SU-DHL-6 (cell line): ENCODE measurements at regions not wholly inside any gene's neighbourhood (a gene's known extent, or its start where the extent isn't known, plus 50 kb on each side); places are given as distances from the start of the nearest gene placed in this dataset.

ENCODE experiments used
- H2AFZ ChIP-seq: fragments of 200-600 bp; sonication (generic); 2 replicates; pipeline ENCODE4 v1.6.1; 2014; ENCODE audit warnings: low read depth, mild to moderate bottlenecking, moderate library complexity, mixed read lengths, antibody characterized with exemption, low read length; ENCODE audit not compliant: severe bottlenecking
- H3F3A ChIP-seq: fragments of 200-600 bp; shearing (Covaris generic); 2 replicates; pipeline ENCODE4 v1.6.0; 2016; ENCODE audit warnings: antibody characterized with exemption, mild to moderate bottlenecking; ENCODE audit not compliant: insufficient read depth
- H3K27ac ChIP-seq: fragments of 200-600 bp; sonication (generic); 2 replicates; pipeline ENCODE4 v1.5.1; 2016; ENCODE audit warnings: low read depth, mild to moderate bottlenecking, low read length, moderate library complexity, mixed read lengths
- H3K27me3 ChIP-seq: fragments of 200-600 bp; sonication (generic), shearing (Covaris generic); 2 replicates; pipeline ENCODE4 v1.6.0; 2014; ENCODE audit warnings: mild to moderate bottlenecking, low read length
- H3K36me3 ChIP-seq: fragments of 200-600 bp; sonication (generic); 2 replicates; pipeline ENCODE4 v1.6.1; 2014; ENCODE audit warnings: mild to moderate bottlenecking, low read length, mixed read lengths
- H3K4me2 ChIP-seq: fragments of 300-600, 200-600 bp; shearing (Covaris generic), sonication (generic); 2 replicates; pipeline ENCODE4 v1.6.0; 2014; ENCODE audit warnings: low read length, low read depth, mild to moderate bottlenecking; ENCODE audit not compliant: poor library complexity, severe bottlenecking
- H3K4me3 ChIP-seq: fragments of 200-600 bp; sonication (generic); 2 replicates; pipeline ENCODE4 v1.5.1; 2014; ENCODE audit warnings: antibody characterized with exemption, low read length, mild to moderate bottlenecking, mixed read lengths; ENCODE audit not compliant: insufficient read depth, poor library complexity, severe bottlenecking
- H3K79me2 ChIP-seq: fragments of 200-600 bp; sonication (generic); 2 replicates; pipeline ENCODE4 v1.6.1; 2014; ENCODE audit warnings: mild to moderate bottlenecking, low read length, moderate library complexity; ENCODE audit not compliant: insufficient read depth
- H3K9ac ChIP-seq: fragments of 200-600 bp; sonication (generic); 2 replicates; pipeline ENCODE4 v1.7.0; 2014; ENCODE audit warnings: mild to moderate bottlenecking, low read length
- H3K9me2 ChIP-seq: fragments of 200-600 bp; sonication (generic); replicated peaks from 2 replicates; pipeline ENCODE4 v1.6.1; 2014; ENCODE audit warnings: low read length; ENCODE audit not compliant: insufficient read depth
- H3K9me3 ChIP-seq: fragments of 200-600 bp; sonication (generic); 2 replicates; pipeline ENCODE4 v1.6.1; 2014; ENCODE audit warnings: low read length, mixed read lengths; ENCODE audit not compliant: insufficient read depth
- H4K20me1 ChIP-seq: fragments of 200-600 bp; sonication (generic); 2 replicates; pipeline ENCODE4 v1.6.1; 2014; ENCODE audit warnings: low read depth, mild to moderate bottlenecking, antibody characterized with exemption, low read length, moderate library complexity, mixed read lengths
- CTCF ChIP-seq: fragments of 200-600 bp; sonication (generic); IDR thresholded peaks from one replicate; pipeline ENCODE4 v1.5.1; 2017; ENCODE audit warnings: antibody characterized with exemption, mild to moderate bottlenecking, low read length, moderate library complexity; ENCODE audit not compliant: insufficient read depth, poor library complexity, severe bottlenecking
- EZH2phosphoT487 ChIP-seq: fragments of 200-600 bp; sonication (generic), shearing (Covaris generic); conservative IDR thresholded peaks from 2 replicates; pipeline ENCODE4 v1.6.1; 2018; ENCODE audit warnings: mild to moderate bottlenecking, antibody characterized with exemption, low read length, moderate library complexity, mixed read lengths

GRCh38 chr10:91073286-91073979 lies 147.0 kb upstream of the PCGF5 start:
- no peaks in the 10 kb centered on the region for H3F3A ChIP-seq
- H3K4me3 ChIP-seq, result no peak overlapping the region
- H3K36me3 ChIP-seq, result no peaks in the 10 kb centered on the region
- no peak overlapping the region for H3K9ac ChIP-seq
- no peak overlapping the region for H3K4me2 ChIP-seq
- no peaks in the 10 kb centered on the region for H4K20me1 ChIP-seq
- H3K9me3 ChIP-seq, result no peaks in the 10 kb centered on the region
- no peak overlapping the region for H3K27ac ChIP-seq
- H2AFZ ChIP-seq, result no peak overlapping the region
- no peaks in the 10 kb centered on the region for H3K27me3 ChIP-seq
- TF ChIP-seq EZH2phosphoT487 (no peak), CTCF (no peak)
- H3K79me2 ChIP-seq, result no peaks in the 10 kb centered on the region
- H3K9me2 ChIP-seq, result no peaks in the 10 kb centered on the region

GRCh38 chr10:91076991-91077548 lies 143.4 kb upstream of the PCGF5 start:
- TF ChIP-seq CTCF (no peak), EZH2phosphoT487 (no peak)
- no peaks in the 10 kb centered on the region for H3K27me3 ChIP-seq
- no peaks in the 10 kb centered on the region for H3K79me2 ChIP-seq
- no peak overlapping the region for H3K27ac ChIP-seq
- H2AFZ ChIP-seq, result no peak overlapping the region
- H4K20me1 ChIP-seq, result no peaks in the 10 kb centered on the region
- no peaks in the 10 kb centered on the region for H3F3A ChIP-seq
- H3K9ac ChIP-seq, result no peak overlapping the region
- no peaks in the 10 kb centered on the region for H3K36me3 ChIP-seq
- no peak overlapping the region for H3K4me3 ChIP-seq
- no peaks in the 10 kb centered on the region for H3K9me2 ChIP-seq
- no peak overlapping the region for H3K4me2 ChIP-seq
- H3K9me3 ChIP-seq, result no peaks in the 10 kb centered on the region

GRCh38 chr10:91077549-91078071 lies 142.9 kb upstream of the PCGF5 start:
- no peaks in the 10 kb centered on the region for H3K9me2 ChIP-seq
- no peak overlapping the region for H3K4me2 ChIP-seq
- H3K4me3 ChIP-seq, result no peak overlapping the region
- no peak overlapping the region for H3K27ac ChIP-seq
- H4K20me1 ChIP-seq, result no peaks in the 10 kb centered on the region
- no peak overlapping the region for H3K9ac ChIP-seq
- H3F3A ChIP-seq, result no peaks in the 10 kb centered on the region
- no peaks in the 10 kb centered on the region for H3K27me3 ChIP-seq
- H3K36me3 ChIP-seq, result no peaks in the 10 kb centered on the region
- no peak for TF ChIP-seq EZH2phosphoT487
- TF ChIP-seq CTCF, result no peak
- no peaks in the 10 kb centered on the region for H3K9me3 ChIP-seq
- H3K79me2 ChIP-seq, result no peaks in the 10 kb centered on the region
- H2AFZ ChIP-seq, result no peak overlapping the region
